Liver (tissue), 8 donors: ENCODE measurements at regions not wholly inside any gene's neighbourhood (a gene's known extent, or its start where the extent isn't known, plus 50 kb on each side); places are given as distances from the start of the nearest gene placed in this dataset.

Experiments
- DNase-seq: peaks from one replicate; pipeline ENCODE4 v3.0.0-alpha.2; 2017; ENCODE audit warnings: low spot score
- H3K27ac ChIP-seq, 2 donors: one replicate each; pipeline ENCODE4 v1.7.0; 2013; ENCODE audit warnings: inconsistent platforms in 2 of 2, low read length in 2 of 2, control low read depth in 1 of 2, low read depth in 1 of 2, mild to moderate bottlenecking in 1 of 2
- H3K27me3 ChIP-seq, 4 donors: one replicate each; pipeline versions ENCODE4 v1.6.1 to v1.7.0; 2013; ENCODE audit warnings: low read length in 3 of 4, inconsistent platforms in 1 of 4, mild to moderate bottlenecking in 1 of 4, moderate library complexity in 1 of 4; ENCODE audit not compliant: control insufficient read depth in 4 of 4, insufficient read depth in 4 of 4
- H3K36me3 ChIP-seq, 4 donors: one replicate each; pipeline versions ENCODE4 v1.6.1 to v1.7.0; 2013; ENCODE audit warnings: low read length in 3 of 4, mild to moderate bottlenecking in 3 of 4, low read depth in 1 of 4, moderate library complexity in 1 of 4; ENCODE audit not compliant: control insufficient read depth in 4 of 4, insufficient read depth in 3 of 4
- H3K4me1 ChIP-seq, 4 donors: one replicate each; pipeline versions ENCODE4 v1.6.1 to v1.7.0; 2013; ENCODE audit warnings: low read length in 3 of 4, mild to moderate bottlenecking in 3 of 4, moderate library complexity in 1 of 4; ENCODE audit not compliant: control insufficient read depth in 4 of 4, insufficient read depth in 4 of 4
- H3K4me3 ChIP-seq, 3 donors: one replicate each; pipeline versions ENCODE4 v1.6.1 to v1.7.0; 2013; ENCODE audit warnings: low read length in 3 of 3, control low read depth in 1 of 3, low read depth in 1 of 3, mild to moderate bottlenecking in 1 of 3
- H3K9ac ChIP-seq, 2 donors: one replicate each; pipeline ENCODE4 v1.7.0; 2013; ENCODE audit warnings: low read length in 2 of 2, mild to moderate bottlenecking in 2 of 2, moderate library complexity in 2 of 2, control low read depth in 1 of 2, low read depth in 1 of 2
- H3K9me3 ChIP-seq, 4 donors: one replicate each; pipeline versions ENCODE4 v1.6.1 to v1.7.0; 2013; ENCODE audit warnings: low read length in 3 of 4; ENCODE audit not compliant: control insufficient read depth in 4 of 4
- CTCF ChIP-seq: fragments of 150-350 bp; IDR thresholded peaks from 2 replicates; pipeline ENCODE4 v1.5.1; 2017; ENCODE audit warnings: improper control_type of control experiment, low read depth, low read length; ENCODE audit not compliant: missing input control
- EGR1 ChIP-seq, 2 donors: IDR thresholded peaks; 2 replicates each; pipeline ENCODE4 v1.6.1; 2016 to 2018; ENCODE audit warnings: antibody characterized with exemption in 2 of 2, low read depth in 2 of 2
- FOXA1 ChIP-seq: IDR thresholded peaks from 2 replicates; pipeline ENCODE4 v1.6.1; 2016; ENCODE audit warnings: antibody characterized with exemption
- FOXA2 ChIP-seq: IDR thresholded peaks from 2 replicates; pipeline ENCODE4 v1.6.1; 2016; ENCODE audit warnings: antibody characterized with exemption
- GABPA ChIP-seq, 2 donors: IDR thresholded peaks in 1 of 2; conservative IDR thresholded peaks in 1 of 2; 2 replicates each; pipeline ENCODE4 v1.6.1; 2016; ENCODE audit warnings: antibody characterized with exemption in 2 of 2, mild to moderate bottlenecking in 1 of 2, moderate library complexity in 1 of 2
- HNF4A ChIP-seq, 2 donors: conservative IDR thresholded peaks; 2 replicates each; pipeline ENCODE4 v1.6.1; 2016; ENCODE audit warnings: antibody characterized with exemption in 2 of 2, mild to moderate bottlenecking in 2 of 2
- HNF4G ChIP-seq: IDR thresholded peaks from 2 replicates; pipeline ENCODE4 v1.6.1; 2016; ENCODE audit warnings: antibody characterized with exemption
- JUND ChIP-seq, 2 donors: IDR thresholded peaks; 2 replicates each; pipeline ENCODE4 v1.6.1; 2016; ENCODE audit warnings: antibody characterized with exemption in 2 of 2
- MAX ChIP-seq: IDR thresholded peaks from 2 replicates; pipeline ENCODE4 v1.6.1; 2016; ENCODE audit warnings: antibody characterized with exemption
- NR2F2 ChIP-seq: IDR thresholded peaks from 2 replicates; pipeline ENCODE4 v1.6.1; 2016; ENCODE audit warnings: antibody characterized with exemption
- RAD21 ChIP-seq, 2 donors: IDR thresholded peaks; 2 replicates each; pipeline ENCODE4 v1.6.1; 2016; ENCODE audit warnings: antibody characterized with exemption in 2 of 2, mild to moderate bottlenecking in 2 of 2
- REST ChIP-seq: IDR thresholded peaks from 2 replicates; pipeline ENCODE4 v1.6.1; 2016; ENCODE audit warnings: antibody characterized with exemption, mild to moderate bottlenecking
- RXRA ChIP-seq, 2 donors: IDR thresholded peaks; 2 replicates each; pipeline ENCODE4 v1.6.1; 2017 to 2018; ENCODE audit warnings: antibody characterized with exemption in 2 of 2, mild to moderate bottlenecking in 1 of 2
- SP1 ChIP-seq: IDR thresholded peaks from 2 replicates; pipeline ENCODE4 v1.6.1; 2018; ENCODE audit warnings: antibody characterized with exemption, mild to moderate bottlenecking
- TAF1 ChIP-seq: conservative IDR thresholded peaks from 2 replicates; pipeline ENCODE4 v1.6.1; 2016; ENCODE audit warnings: antibody characterized with exemption, mild to moderate bottlenecking
- YY1 ChIP-seq: IDR thresholded peaks from 2 replicates; pipeline ENCODE4 v1.6.1; 2016; ENCODE audit warnings: antibody characterized with exemption, mild to moderate bottlenecking
- ZBTB33 ChIP-seq: IDR thresholded peaks from 2 replicates; pipeline ENCODE4 v1.6.1; 2016; ENCODE audit warnings: antibody characterized with exemption
- WGBS: extraction: QIAGEN DNeasy Blood & Tissue Kit; methylation state at CpG from one replicate; pipeline ENCODE4 v1.1.7; 2013; 5-methylcytosine and 5-hydroxymethylcytosine counted together
- TF ChIP-seq, protein P1 (sequence below): IDR thresholded peaks from 2 replicates; pipeline ENCODE4 v1.6.1; 2016; ENCODE audit warnings: antibody characterized with exemption
- donor health status: healthy.
- donor health status: healthy.
- donor health status: healthy.
- donor health status: healthy.
- donor health status: healthy.

DNA sequence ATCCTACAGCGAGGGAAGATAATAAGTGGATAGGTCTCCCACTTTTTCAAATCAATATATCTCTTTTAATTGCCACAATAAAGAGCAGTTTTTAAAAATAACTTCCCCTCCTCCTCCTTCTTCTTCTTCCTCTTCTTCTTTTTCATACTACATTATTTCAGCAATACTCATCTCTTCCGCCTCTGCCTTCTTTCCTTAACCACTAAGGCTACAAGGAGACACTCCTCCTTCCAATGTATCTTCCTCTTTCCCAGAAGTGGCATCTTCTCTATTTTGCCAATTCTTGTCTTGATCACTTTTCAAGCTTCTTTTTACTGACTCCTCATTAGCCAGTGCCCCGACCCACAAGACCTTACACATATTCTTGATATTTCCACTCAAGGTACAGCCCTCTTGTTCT is 546.6 kb upstream of the CHAC2 start:
- peaks cover 0 to 2% (median 0%) of the 10 kb centered on the region in 4 donors for H3K27me3 ChIP-seq
- H3K36me3 ChIP-seq, result no peaks in the 10 kb centered on the region
- no peaks in the 10 kb centered on the region for H3K9me3 ChIP-seq
- no peak overlapping the region for H3K9ac ChIP-seq
- H3K4me3 ChIP-seq, result no peak overlapping the region
- H3K27ac ChIP-seq, result no peak overlapping the region
- 85% methylated on average over 3 of the region's 3 CpGs for WGBS
- no peak for TF ChIP-seq EGR1 (IDR thresholded peaks at IDR 0.05; ENCODE audit: low read depth in 2 of 2)
- no peak for TF ChIP-seq HNF4G
- TF ChIP-seq NR2F2, result no peak
- no peak for TF ChIP-seq RXRA (IDR thresholded peaks at IDR 0.05)
- no peak for TF ChIP-seq GABPA (IDR thresholded peaks at IDR 0.05 in 1 of 2, conservative IDR thresholded peaks at IDR 0.05 in 1 of 2)
- no peak for TF ChIP-seq JUND (IDR thresholded peaks at IDR 0.05)
- no peak for TF ChIP-seq FOXA2
- no peak for TF ChIP-seq ZBTB33
- no peak for TF ChIP-seq RAD21 (IDR thresholded peaks at IDR 0.05)
- no peak for TF ChIP-seq SP1
- no peak for TF ChIP-seq CTCF
- TF ChIP-seq HNF4A (conservative IDR thresholded peaks at IDR 0.05), result no peak
- no peak for TF ChIP-seq MAX
- no peak for TF ChIP-seq TAF1
- TF ChIP-seq, protein P1, sequence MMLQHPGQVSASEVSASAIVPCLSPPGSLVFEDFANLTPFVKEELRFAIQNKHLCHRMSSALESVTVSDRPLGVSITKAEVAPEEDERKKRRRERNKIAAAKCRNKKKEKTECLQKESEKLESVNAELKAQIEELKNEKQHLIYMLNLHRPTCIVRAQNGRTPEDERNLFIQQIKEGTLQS, result no peak
- no peak for TF ChIP-seq FOXA1
- no peak for DNase-seq
- no peaks in the 10 kb centered on the region for H3K4me1 ChIP-seq

DNA sequence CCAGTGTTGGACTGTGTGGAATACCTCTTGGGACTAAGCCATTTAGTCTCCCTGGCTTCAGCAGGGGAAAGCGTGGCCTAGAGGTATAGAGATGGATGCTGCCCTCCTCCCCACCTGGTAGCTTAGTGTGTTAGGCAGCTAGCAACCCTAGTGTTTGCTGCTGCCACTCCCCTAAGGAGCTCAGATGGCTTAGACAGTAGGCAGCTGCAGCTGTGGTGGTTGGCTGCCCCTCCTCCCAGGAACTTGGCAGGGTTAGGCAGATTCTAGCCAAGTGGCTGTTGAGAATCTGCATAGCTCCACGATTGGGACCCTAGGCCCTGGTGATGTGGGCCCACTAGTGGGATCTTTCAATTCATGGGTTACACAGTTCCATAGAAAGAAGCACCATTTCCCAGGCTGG is 550.4 kb upstream of the CHAC2 start:
- Histone ChIP-seq H3K4me3 (no peak overlapping the region), H3K27me3 (peaks cover 0 to 2% (median 0%) of the 10 kb centered on the region in 4 donors), H3K27ac (no peak overlapping the region), H3K9me3 (no peaks in the 10 kb centered on the region), H3K9ac (no peak overlapping the region), H3K36me3 (no peaks in the 10 kb centered on the region), H3K4me1 (no peaks in the 10 kb centered on the region)
- TF ChIP-seq FOXA2 (no peak), SP1 (no peak), TAF1 (no peak), RXRA (IDR thresholded peaks at IDR 0.05) (no peak), JUND (IDR thresholded peaks at IDR 0.05) (no peak), ZBTB33 (no peak), RAD21 (IDR thresholded peaks at IDR 0.05) (no peak), HNF4G (no peak), EGR1 (IDR thresholded peaks at IDR 0.05; ENCODE audit: low read depth in 2 of 2) (no peak), GABPA (IDR thresholded peaks at IDR 0.05 in 1 of 2, conservative IDR thresholded peaks at IDR 0.05 in 1 of 2) (no peak), REST (no peak), YY1 (no peak)
- TF ChIP-seq, protein P1, result no peak
- WGBS, result 68% methylated on average over 2 of the region's 2 CpGs
- no peak for DNase-seq
